HG03045 (cell line): ENCODE measurements at regions not wholly inside any gene's neighbourhood (a gene's known extent, or its start where the extent isn't known, plus 50 kb on each side); places are given as distances from the start of the nearest gene placed in this dataset.
"Not testable (repeated sequence)": the region's sequence is repeated elsewhere in the genome, so short reads cannot be mapped to it uniquely, and the experiment has no call there.

Source experiments
- ATAC-seq: cut with Tn5 transposase; IDR thresholded peaks from one replicate; pipeline ENCODE4 v1.9.1; 2021; ENCODE audit warnings: mild to moderate bottlenecking, moderate library complexity; ENCODE audit not compliant: unreplicated experiment

DNA sequence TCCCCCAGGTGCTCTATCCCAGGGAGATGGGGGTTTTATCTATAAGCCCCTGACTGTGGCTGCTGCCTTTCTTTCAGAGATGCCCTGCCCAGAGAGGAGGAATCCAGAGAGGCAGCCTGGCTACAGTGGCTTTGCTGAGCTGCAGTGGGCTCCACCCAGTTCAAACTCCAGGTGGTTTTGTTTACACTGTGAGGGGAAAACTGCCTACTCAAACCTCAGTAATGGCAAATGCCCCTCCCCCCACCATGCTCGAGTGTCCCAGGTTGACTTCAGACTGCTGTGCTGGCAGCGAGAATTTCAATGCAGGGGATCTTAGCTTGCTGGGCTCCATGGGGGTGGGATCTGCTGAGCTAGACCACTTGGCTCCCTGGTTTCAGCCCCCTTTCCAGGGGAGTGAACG, 419.6 kb upstream of the CASK start:
- ATAC-seq = not testable (repeated sequence)
